Suppressor macrophage treated with lipopolysaccharide for 1 hour (primary cell): ENCODE measurements at regions not wholly inside any gene's neighbourhood (a gene's known extent, or its start where the extent isn't known, plus 50 kb on each side); places are given as distances from the start of the nearest gene placed in this dataset.

Experiments used
- DNase-seq, 3 donors: peaks; one replicate each; pipeline ENCODE4 v3.0.0-alpha.2; 2020 to 2022

- DNase-seq: no peak
Observed at GRCh38 chr10:104577163-104577562, 63.9 kb upstream of the SORCS3 start.

GRCh38 chr10:104577861-104578521 lies 63.1 kb upstream of the SORCS3 start:
- no peak for DNase-seq

- no peak for DNase-seq
Observed at GRCh38 chr10:104578671-104579070, 62.4 kb upstream of the SORCS3 start.

GRCh38 chr10:104579136-104579535 lies 62.0 kb upstream of the SORCS3 start:
- DNase-seq: no peak

GRCh38 chr10:104580321-104580720 lies 60.8 kb upstream of the SORCS3 start:
- no peak for DNase-seq

GRCh38 chr10:104580774-104581675 lies 60.1 kb upstream of the SORCS3 start:
- peak; percentile 75 to 87 (median 85) for DNase-seq

GRCh38 chr10:104581884-104582601 lies 59.0 kb upstream of the SORCS3 start:
- DNase-seq: no peak

- no peak for DNase-seq
Observed at GRCh38 chr10:104582602-104582951, 58.5 kb upstream of the SORCS3 start.

- no peak for DNase-seq
Observed at GRCh38 chr10:104582966-104583365, 58.1 kb upstream of the SORCS3 start.

- DNase-seq: no peak
Observed at GRCh38 chr10:104584541-104584940, 56.5 kb upstream of the SORCS3 start.

- DNase-seq: no peak
Observed at GRCh38 chr10:104587751-104588150, 53.3 kb upstream of the SORCS3 start.

- no peak for DNase-seq
Observed at GRCh38 chr10:104589431-104589830, 51.7 kb upstream of the SORCS3 start.

- DNase-seq: no peak
Observed at GRCh38 chr10:104589871-104590270, 51.2 kb upstream of the SORCS3 start.
